ENCODE measurements at regions not wholly inside any gene's neighbourhood (a gene's known extent, or its start where the extent isn't known, plus 50 kb on each side); places are given as distances from the start of the nearest gene placed in this dataset.

GRCh38 chr2:111712361-111712760 is 171.6 kb downstream of the ANAPC1 start:
- DNase-seq (ENCODE audit: low read depth in 2 of 2): no peak

GRCh38 chr2:111712940-111713515 is 171.0 kb downstream of the ANAPC1 start:
- no peak for DNase-seq (ENCODE audit: low read depth in 2 of 2)

GRCh38 chr2:111715987-111716904 is 167.7 kb downstream of the ANAPC1 start:
- DNase-seq (ENCODE audit: low read depth in 2 of 2): no peak

GRCh38 chr2:111716905-111717775 is 166.9 kb downstream of the ANAPC1 start:
- DNase-seq (ENCODE audit: low read depth in 2 of 2): no peak

Measured in stimulated activated CD4-positive, alpha-beta T cell treated with anti-CD3 and anti-CD28 coated beads, Interleukin-1b, Interleukin-23, amount 100 ng/mL, for 1 hour (primary cell).